NCI-H446 treated with DMSO at 0.1 percent for 48 hours (cell line): ENCODE measurements at regions not wholly inside any gene's neighbourhood (a gene's known extent, or its start where the extent isn't known, plus 50 kb on each side); places are given as distances from the start of the nearest gene placed in this dataset.
"Not testable (repeated sequence)": the region's sequence is repeated elsewhere in the genome, so short reads cannot be mapped to it uniquely, and the experiment has no call there.

Experiments used
- DNase-seq: peaks from one replicate; lab custom pipeline; 2025; lab: John Stamatoyannopoulos, UW

DNA sequence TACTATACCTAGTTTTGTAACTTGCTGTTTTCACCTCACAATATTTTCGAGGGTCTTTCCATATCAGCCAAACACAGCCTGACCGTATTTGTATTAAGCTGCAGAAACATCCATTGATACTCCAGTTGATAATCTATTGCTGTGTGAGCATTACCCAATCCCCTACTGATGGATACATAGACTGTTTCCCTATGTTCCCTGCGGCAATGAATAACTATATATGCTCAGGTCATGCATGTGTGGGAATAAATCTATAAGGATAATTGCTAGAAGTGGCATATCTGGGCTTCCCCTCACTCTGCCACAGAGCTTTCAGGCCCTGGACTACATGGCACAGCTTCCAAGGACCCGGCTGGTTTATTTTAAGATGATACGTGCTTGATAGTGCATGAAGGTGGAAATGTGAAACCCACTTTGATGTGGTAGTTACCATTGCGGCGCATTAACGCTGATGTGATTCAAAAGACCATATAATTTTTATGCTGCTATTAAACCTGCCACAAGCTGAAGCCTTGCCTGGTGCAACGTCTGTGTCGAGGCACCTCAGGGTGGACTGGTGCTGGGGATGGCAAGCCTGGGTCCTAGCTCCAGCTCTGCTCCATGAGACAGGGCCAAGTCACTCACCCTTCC lies 81.4 kb upstream of the KCNK12 start:
- no peak for DNase-seq

DNA sequence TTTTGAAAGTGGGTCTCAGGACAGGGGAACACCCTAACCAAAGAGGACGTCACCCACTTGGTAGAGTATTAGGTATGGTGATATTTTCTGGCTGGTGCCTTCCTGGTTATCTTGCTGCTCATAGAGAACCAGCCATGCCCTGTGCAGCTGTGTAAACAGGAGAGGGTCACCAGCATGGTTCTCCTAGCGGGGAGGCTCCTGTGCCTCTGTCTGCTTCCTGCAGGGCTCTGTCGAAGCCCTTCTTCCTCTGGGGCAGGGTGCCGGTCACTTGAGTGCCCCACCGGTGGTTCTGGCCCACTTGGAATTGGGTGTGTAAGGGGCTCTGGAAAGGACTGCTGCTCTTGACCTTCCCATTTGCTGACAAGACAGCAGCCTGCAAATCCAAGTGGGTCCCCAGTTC lies 80.5 kb upstream of the KCNK12 start:
- DNase-seq: no peak

DNA sequence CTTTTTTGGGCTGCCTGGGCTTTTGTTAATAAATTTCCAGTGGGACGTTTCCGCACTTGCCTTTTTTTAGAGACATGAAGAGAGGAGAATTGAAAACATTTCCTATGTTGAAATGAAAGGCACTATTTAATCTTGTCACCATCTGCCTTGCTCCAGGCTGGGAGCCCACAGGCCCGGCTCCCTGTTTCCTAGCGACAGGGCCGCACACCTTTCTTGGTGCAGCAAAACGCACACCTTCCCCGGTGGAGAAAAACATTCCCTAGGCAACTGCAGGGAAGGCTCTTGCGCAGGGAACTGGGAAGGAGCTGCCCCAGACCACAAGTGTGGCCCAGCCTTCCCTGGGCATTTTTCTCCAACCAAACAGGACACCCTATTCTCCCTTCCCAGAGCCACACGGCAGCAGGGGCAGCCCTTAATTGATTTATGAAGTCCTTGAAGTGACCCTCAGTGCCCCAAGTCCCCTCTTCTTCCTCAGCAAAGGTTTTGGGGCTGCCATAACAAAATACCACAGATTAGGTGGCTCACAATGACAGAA lies 79.3 kb upstream of the KCNK12 start:
- no peak for DNase-seq

DNA sequence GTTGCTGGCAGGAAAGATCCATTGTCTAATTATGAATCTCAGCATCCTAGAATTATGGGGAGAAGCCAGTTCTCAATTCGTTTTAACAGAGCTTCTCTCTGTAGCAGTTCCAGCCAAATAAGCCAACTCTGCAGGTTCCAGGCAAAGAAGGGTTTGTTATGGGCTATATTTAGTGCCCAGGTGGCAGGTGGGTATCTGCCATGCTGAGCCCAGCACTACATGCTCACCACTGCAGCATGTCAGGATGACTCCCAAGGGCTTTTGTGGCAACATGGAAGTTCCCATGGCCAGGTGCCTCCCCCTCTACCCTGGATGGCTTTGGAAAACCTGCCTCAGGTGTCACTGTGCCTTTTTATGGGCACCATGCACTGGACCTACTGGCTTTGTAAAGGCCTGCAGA lies 74.5 kb upstream of the KCNK12 start:
- no peak for DNase-seq

DNA sequence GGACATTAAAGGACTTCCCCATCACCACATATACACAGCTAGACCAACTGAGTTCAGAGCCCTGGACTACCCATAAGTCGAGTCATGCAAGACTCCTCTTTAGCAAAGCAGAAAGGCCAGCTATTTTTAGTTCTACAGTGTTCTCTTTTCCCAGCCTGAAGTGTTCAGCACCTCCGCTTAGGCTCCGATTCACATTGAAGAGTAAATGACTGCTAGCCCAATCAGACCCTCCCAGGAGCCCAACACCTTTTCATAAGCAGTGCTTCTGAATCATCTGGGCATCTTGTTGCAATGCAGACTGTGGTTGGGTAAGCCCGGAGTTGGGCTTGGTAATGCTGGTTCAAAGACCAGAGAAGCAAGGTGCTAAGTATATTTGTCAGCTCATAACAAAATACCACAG lies 73.6 kb upstream of the KCNK12 start:
- DNase-seq: no peak

DNA sequence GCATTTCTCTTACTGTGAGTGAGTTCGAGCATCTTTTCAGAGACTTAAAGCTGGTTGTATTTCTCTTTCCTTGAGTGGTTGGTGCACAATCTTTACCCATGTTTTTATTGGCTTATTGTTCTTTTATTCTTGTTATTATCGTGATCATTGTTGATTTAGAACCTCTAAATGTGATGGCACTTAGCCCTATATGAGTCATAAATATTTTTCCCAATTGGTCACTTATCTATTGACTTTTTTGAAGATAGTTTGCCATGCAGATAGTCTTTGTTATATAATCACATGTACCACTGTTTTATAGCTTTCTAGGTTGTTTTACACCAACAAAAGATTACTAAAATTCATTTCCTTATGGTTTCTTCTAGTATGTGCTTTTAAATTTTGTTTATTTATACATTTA lies 70.6 kb upstream of the KCNK12 start:
- no peak for DNase-seq

DNA sequence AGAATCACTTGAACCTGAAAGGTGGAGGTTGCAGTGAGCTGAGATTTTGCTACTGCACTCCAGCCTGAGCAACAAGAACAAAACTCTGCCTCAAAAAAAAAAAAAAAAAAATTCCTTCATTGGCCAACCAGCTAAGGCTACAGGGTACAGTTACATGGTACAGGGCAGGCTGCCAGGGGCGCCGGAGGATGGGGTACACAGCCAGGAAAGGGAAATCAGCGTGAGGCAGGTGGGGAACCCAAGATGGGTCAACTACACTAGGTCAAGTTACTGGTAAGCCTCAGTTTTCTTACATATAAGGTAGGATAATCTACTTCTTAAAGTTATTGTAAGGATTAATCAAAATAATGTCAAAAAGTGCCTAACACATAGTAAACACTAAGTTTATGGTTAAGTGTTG lies 69.6 kb upstream of the KCNK12 start:
- DNase-seq: no peak

DNA sequence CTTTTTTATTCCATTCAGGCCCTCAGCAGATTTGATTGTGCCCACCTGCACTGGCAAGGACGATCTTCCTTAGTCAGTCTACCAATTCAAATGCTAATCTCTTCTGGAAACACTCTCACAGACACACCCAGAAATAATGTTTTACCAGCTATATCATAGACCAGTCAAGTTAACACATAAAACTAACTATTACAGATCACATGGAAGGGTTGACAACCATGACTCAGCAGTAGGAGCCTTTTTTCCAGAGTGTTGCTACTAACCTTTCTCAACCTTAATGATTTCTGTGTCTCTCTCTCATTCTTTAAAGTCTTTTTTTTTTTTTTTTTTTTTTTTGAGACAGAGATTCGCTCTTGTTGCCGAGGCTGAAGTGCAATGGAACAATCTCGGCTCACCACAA lies 68.7 kb upstream of the KCNK12 start:
- DNase-seq: no peak

DNA sequence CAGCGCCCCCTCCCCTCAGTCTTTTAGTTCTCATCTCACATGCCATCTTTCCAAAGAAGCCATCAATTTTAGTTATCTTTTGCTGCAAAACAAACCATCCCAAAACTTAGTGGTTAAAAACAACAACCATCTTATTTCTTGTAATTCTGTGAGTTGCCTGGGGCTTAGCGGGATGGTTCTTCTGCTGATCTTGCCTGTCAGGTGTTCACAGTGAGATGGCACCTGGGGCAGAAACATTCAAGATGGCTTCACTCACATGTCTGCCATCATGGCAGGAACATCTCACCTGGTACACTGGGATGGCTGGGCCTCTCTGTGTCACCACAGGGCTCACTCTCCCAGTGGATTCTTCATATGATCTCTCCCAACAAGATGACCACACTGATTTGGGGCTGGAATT lies 67.6 kb upstream of the KCNK12 start:
- DNase-seq: no peak

DNA sequence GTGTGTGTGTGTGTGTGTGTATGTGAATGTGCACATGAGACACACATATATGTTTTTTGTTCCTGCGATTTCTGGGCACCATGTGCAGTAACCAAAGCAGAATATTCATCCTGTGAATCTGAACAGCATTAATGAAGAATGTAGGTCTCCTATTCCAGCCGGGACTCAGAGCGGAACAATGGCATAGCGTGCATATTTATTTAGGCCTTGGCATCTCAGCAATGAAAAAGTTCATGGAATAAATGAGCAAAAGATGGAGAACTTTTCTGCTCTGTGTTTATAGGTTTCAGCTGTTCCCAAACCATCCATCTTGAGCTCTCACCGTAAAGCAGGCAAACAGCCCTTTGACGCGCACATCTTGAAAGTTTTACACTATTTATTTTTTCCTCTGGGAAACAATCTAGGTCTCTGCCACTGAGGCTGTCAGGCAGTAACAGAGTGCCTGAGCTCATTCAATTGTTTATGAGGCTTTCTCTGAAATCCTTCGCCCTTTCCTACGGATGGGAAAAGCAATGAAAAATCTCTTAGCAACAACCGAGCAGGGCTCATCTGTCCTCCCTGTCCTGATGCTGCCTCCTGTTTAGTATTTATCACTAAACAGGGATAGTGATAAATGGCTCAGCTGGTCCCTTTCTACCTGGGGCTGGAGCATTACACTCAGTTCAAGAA lies 65.9 kb upstream of the KCNK12 start:
- no peak for DNase-seq

DNA sequence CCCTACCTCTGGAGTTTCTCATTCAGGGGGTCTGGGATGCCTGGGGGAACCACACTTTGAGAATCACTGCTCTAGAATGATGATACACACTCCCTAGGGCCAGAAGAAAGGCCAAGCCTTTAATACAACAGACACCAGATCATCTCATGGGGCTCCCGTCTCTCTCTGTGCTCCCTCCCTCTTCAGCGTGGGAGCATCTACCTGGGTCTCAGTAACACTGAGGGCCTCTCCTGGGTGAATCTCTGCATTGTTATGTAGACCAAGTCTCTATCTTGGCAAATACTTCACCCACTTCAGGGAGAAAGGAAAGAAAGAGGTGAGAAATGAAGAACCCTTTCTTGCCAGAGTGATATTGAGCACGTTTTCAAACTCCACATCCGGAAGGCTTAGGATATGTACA lies 65.4 kb upstream of the KCNK12 start:
- no peak for DNase-seq

DNA sequence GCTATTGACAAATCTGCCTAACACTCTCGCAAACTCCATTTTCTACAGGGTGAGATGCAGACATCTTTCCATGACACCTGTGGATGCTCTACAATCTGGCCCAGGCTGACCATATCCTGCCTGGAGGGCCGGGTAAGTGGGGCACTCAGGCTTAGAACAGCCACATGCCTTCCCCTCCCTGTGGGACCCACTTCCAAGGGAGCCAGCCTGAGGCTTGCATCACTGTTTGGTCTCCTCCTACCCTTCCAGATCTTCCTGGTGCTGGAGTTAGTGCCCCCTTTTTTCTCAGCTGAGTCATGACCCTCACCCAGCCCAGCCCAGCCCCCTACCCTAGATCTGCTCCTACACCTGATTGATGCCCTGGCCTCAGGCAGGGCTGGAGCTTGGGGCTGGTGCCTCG lies 62.0 kb upstream of the KCNK12 start:
- DNase-seq: no peak

DNA sequence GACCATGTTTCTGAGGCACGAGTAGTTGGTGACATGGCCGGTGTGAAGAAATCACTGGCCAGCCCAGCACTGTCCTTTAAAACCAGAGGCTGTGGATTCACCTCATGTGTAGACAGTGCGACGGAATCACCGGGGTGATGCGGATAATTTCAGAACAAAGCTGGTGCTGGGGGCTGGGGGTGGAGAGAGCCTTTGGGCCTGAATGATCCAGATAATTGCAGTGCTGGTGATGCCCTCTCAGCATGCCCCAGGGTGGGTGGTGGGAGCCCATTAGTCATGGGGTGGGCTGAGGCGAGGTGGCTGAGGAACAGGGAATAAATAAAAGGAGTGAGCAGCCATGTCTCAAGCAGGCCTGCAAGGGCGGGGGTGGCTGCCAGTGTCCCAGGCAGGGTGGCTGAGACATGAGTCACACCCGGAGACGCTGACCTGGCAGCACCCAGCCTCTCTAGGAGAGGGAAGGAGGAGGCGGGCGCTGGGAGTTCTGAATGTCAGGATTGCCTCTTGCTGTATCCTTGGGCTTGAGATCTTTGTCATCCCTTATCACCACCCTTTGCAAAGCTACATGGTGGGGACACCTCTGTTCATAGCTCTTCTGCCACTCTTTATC lies 61.1 kb upstream of the KCNK12 start:
- DNase-seq: no peak

DNA sequence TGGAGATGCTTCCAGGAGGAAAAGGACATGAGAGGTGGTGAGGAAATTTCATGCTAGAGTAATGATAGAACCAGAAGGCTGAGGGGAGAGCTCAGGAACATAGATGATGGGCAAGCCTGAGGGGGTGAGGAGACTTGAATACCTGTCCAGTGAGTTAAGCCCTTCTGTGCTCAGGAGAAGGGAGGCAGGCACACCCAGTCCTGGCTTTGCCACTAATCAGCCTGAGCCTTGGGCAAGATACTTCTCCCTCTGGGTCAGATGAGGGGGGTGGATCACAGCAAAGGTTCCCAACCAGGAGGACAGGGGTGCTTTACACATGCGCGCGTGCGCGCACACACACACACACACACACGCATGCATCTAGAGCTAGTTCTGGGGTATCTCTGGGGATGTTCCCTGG lies 60.5 kb upstream of the KCNK12 start:
- DNase-seq: no peak

DNA sequence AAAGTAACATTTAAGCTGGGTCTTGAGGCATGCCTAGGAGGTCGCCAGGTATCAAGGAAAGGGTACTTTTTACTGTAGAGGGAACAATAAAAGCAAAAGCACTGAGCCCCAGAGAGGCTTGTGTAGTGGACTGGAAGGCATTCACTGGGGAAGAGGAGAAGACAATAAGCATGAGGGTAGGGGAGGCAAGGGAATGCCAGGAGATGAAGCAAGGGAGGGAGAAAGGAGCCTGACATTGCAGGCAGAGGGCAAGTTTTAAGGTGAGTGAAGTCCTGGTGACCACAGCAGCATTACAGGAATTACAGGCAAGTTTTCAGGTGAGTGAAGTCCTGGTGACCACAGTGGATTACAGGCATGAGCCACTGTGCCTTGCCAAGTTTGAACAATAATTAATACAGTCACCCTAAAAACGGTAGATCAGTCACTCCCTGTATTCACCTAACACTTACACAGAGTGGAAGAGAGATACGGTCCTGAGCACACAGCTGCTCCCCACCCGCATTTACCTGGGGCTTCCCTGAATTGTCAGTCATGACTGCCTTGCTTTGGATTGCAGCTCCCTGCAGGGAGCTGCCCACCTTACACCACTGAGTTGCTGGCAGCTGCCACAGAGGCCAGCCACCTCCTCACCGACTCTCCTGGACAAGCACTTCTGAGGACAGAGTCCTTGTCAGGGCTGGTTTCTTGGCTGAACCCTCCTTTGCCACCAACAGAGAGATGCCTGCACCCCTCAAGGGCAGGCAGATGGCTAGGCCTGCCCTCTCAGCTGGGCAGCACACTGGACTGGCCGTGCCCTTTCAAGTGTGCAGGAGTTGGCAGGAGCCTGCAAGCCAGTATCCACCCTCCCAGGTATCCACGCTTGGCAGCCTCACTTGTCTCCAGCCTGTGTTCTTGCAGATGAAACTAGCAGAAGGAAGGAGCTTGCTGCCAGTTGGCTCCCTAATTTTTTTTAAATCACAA lies 59.0 kb upstream of the KCNK12 start:
- DNase-seq: no peak

DNA sequence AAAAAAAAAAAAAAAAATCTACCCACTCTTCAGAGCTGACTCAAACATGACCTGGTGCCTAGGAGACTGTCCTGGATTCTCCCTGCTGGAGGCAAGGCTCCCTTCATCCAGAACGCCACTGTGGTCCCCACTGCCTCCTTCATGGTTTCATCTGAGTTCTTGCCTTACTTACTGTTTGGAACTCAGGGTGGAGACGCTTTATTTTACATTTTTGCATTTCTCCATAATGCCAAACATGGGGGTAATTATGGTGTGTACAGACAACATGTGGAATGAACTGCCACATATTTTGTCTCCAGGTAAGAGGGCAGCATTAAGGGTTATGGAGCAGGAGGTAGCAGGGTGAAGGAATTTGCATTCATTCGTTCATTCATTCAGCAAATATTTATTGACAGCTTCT lies 58.1 kb upstream of the KCNK12 start:
- DNase-seq: no peak

DNA sequence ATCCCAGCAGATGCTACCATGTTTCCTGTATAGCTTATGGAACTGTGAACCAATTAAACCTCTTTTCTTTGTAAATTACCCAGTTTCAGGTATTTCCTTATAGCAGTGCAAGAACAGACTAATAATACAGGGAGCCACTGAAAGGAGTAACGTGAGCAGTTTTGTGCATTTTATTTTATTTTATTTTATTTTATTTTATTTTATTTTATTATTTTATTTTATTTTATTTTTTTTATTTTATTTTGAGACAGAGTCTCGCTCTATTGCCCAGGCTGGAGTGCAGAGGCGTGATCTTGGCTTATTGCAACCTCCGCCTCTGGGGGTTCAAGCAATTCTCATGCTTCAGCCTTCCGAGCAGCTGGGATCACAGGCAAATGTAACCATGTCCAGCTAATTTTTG lies 55.9 kb upstream of the KCNK12 start:
- no peak for DNase-seq

DNA sequence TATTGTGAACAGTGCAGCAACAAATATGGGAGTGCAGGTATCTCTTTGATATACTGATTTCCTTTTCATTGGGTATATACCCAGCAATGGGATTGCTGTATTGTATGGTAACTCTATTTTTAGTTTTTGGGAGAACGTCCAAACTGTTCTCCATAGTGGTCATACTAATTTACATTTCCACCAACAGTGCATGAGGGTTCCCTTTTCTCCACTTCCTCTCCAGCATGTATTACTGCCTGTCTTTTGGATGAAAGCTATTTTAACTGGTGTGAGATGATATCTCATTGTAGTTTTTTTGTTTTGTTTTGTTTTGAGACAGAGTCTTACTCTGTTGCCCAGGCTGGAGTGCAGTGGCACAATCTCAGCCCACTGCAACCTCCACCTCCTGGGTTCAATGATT lies 52.4 kb upstream of the KCNK12 start:
- not testable (repeated sequence) for DNase-seq

DNA sequence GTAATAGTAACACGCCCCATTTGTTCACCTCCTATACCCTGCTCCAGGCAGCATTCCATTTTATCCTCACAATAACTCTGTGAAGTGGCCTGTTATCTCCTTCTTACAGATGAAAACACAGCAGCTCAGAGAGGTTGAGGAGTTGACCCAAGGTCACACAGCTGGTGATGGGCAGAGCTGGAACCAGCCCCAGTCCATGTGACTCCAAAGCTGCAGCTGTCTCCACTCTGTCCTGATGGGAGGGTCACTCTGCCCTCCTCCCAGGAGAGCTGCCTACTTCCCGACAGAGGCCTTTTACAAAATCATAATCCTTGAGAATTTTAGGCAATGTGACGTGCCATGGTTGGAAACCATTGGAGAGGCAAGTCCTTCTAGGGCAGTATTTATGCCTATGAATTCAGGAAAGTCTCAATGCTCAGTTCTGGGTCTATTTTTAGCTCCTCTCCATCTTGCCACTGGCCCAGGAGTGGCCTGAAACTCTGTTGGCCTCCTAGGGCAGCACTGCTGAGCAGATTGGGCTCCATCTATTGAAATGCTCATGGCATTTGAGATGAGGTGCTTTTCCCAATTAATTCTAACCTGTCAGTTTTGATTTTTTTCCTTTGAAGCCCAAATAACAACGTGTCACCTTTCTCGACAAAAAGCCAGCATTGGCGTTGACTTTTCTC lies 50.1 kb upstream of the KCNK12 start:
- no peak for DNase-seq
